WI38 (cell line): ENCODE measurements at regions not wholly inside any gene's neighbourhood (a gene's known extent, or its start where the extent isn't known, plus 50 kb on each side); places are given as distances from the start of the nearest gene placed in this dataset.

Experiments
- H3K4me3 ChIP-seq: 2 replicates; pipeline ENCODE4 v1.5.1; 2011; ENCODE audit warnings: low read depth, mild to moderate bottlenecking, control low read depth, low read length
- CTCF ChIP-seq: IDR thresholded peaks from 2 replicates; pipeline ENCODE4 v1.5.1; 2012; ENCODE audit warnings: low read depth, mild to moderate bottlenecking, control low read depth, low read length

- TF ChIP-seq CTCF, result no peak
- peak overlapping the region; percentile 57 for H3K4me3 ChIP-seq
These were observed 209.4 kb upstream of the FOXF1 start for GRCh38 chr16:86300746-86301481.

- TF ChIP-seq CTCF, result no peak
- no peak overlapping the region for H3K4me3 ChIP-seq
These were observed 207.8 kb upstream of the FOXF1 start for GRCh38 chr16:86302421-86303109.

GRCh38 chr16:86303787-86304678 lies 206.3 kb upstream of the FOXF1 start:
- peak overlapping the region; percentile 53 for H3K4me3 ChIP-seq
- no peak for TF ChIP-seq CTCF

GRCh38 chr16:86304868-86305267 lies 205.5 kb upstream of the FOXF1 start:
- no peak for TF ChIP-seq CTCF
- no peak overlapping the region for H3K4me3 ChIP-seq

- no peak overlapping the region for H3K4me3 ChIP-seq
- TF ChIP-seq CTCF, result no peak
These were observed 204.9 kb upstream of the FOXF1 start for GRCh38 chr16:86305440-86305839.

GRCh38 chr16:86306011-86306644 lies 204.2 kb upstream of the FOXF1 start:
- TF ChIP-seq CTCF, result no peak
- no peak overlapping the region for H3K4me3 ChIP-seq
